Transverse colon (tissue), 4 donors: ENCODE measurements at regions not wholly inside any gene's neighbourhood (a gene's known extent, or its start where the extent isn't known, plus 50 kb on each side); places are given as distances from the start of the nearest gene placed in this dataset.

ENCODE experiments used
- DNase-seq: peaks from one replicate; pipeline ENCODE4 v3.0.0-alpha.2; 2019
- H3K27ac ChIP-seq, 4 donors: fragments of 200-600 bp; sonication (generic); 2 replicates each; pipeline ENCODE4 v1.5.1; 2016 to 2018; ENCODE audit warnings: inconsistent platforms in 4 of 4
- H3K27me3 ChIP-seq: fragments of 200-600 bp; sonication (generic); 2 replicates; pipeline ENCODE4 v1.5.1; 2017; ENCODE audit warnings: inconsistent platforms
- H3K36me3 ChIP-seq, 4 donors: fragments of 200-600 bp; sonication (generic); 2 replicates each; pipeline ENCODE4 v1.5.1; 2017 to 2019; ENCODE audit warnings: inconsistent platforms in 4 of 4
- H3K4me1 ChIP-seq, 4 donors: fragments of 200-600 bp; sonication (generic); 2 replicates each; pipeline ENCODE4 v1.5.1; 2017 to 2020; ENCODE audit warnings: inconsistent platforms in 4 of 4
- H3K4me3 ChIP-seq, 4 donors: fragments of 200-600 bp; sonication (generic); 1 replicate in 1 of 4; 2 replicates in 3 of 4; pipeline versions ENCODE4 v1.5.1 to v1.6.1; 2017 to 2019; ENCODE audit warnings: inconsistent platforms in 4 of 4
- H3K9me3 ChIP-seq, 2 donors: fragments of 200-600 bp; sonication (generic); 2 replicates each; pipeline ENCODE4 v1.5.1; 2017 to 2019; ENCODE audit warnings: inconsistent platforms in 2 of 2
- EP300 ChIP-seq: sonication (generic); formaldehyde crosslinking; IDR thresholded peaks from one replicate; pipeline ENCODE4 v1.6.1; 2017; ENCODE audit warnings: antibody characterized with exemption, low read depth
- POLR2A ChIP-seq: fragments of 450-650 bp; IDR thresholded peaks from one replicate; pipeline ENCODE4 v1.6.1; 2016; ENCODE audit warnings: antibody characterized with exemption, mild to moderate bottlenecking, moderate library complexity
- POLR2AphosphoS5 ChIP-seq, 3 donors: sonication (generic); formaldehyde crosslinking; IDR thresholded peaks; one replicate each; pipeline ENCODE4 v1.6.1; 2016; ENCODE audit warnings: antibody characterized with exemption in 3 of 3
- WGBS, 2 donors: methylation state at CpG; one replicate each; pipeline ENCODE4 v1.1.5; 2018; ENCODE audit warnings: low coverage in 1 of 2; 5-methylcytosine and 5-hydroxymethylcytosine counted together
- in situ Hi-C, 4 donors: fragments of 200-750 bp; cut with MboI; loops; one replicate each; pipeline versions ENCODE4 v1.15.0 to v1.15.1; 2017; ENCODE audit warnings: low sequenced_read_pairs in 3 of 4, low pct_ligation_motif_present in 1 of 4, low pct_unique_long_range_greater_than_20kb in 1 of 4
- intact Hi-C: fragments of 100-400 bp; cut with DNase I; formaldehyde crosslinking; loops from one replicate; pipeline ENCODE4 v1.15.1; 2023; ENCODE audit warnings: low total_unique reads
- TF ChIP-seq, protein P1 (sequence below), 5 experiments: fragments of 200-600 bp in 3 of 5; fragments of 450-650 bp in 2 of 5; sonication (generic) in 3 of 5; IDR thresholded peaks; 1 replicate in 2 of 5; 2 replicates in 3 of 5; pipeline ENCODE4 v1.5.1; 2016 to 2017; ENCODE audit warnings: antibody characterized with exemption in 5 of 5, inconsistent platforms in 3 of 5, mild to moderate bottlenecking in 2 of 5, moderate library complexity in 1 of 5

DNA sequence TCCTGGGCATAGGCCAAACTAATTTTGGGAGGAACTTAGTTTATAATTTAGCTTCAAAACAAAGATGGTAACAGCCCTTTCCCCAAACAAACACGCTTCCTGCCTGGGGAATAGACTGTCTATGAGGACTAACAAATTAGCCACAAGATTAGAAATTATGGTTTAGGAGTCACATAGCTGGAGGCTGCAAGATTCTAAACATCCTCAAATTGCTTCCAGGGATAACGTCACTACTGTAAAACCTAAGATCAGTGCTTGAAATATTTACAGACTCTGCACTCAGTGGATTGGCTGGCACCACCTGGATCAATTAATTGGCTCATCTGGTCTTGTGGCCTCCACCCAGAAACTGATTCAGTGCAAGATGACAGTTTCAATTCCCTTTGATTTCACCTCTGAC is 118.0 kb upstream of the TACR1 start:
- in situ Hi-C loops (no loop called here), intact Hi-C loops (no loop called here)
- Histone ChIP-seq H3K36me3 (no peaks in the 10 kb centered on the region), H3K9me3 (no peaks in the 10 kb centered on the region), H3K27ac (no peak overlapping the region), H3K27me3 (no peaks in the 10 kb centered on the region), H3K4me1 (no peaks in the 10 kb centered on the region), H3K4me3 (no peak overlapping the region)
- TF ChIP-seq EP300 (no peak), POLR2A (no peak), POLR2AphosphoS5 (IDR thresholded peaks at IDR 0.05) (no peak)
- TF ChIP-seq, protein P1, sequence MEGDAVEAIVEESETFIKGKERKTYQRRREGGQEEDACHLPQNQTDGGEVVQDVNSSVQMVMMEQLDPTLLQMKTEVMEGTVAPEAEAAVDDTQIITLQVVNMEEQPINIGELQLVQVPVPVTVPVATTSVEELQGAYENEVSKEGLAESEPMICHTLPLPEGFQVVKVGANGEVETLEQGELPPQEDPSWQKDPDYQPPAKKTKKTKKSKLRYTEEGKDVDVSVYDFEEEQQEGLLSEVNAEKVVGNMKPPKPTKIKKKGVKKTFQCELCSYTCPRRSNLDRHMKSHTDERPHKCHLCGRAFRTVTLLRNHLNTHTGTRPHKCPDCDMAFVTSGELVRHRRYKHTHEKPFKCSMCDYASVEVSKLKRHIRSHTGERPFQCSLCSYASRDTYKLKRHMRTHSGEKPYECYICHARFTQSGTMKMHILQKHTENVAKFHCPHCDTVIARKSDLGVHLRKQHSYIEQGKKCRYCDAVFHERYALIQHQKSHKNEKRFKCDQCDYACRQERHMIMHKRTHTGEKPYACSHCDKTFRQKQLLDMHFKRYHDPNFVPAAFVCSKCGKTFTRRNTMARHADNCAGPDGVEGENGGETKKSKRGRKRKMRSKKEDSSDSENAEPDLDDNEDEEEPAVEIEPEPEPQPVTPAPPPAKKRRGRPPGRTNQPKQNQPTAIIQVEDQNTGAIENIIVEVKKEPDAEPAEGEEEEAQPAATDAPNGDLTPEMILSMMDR (IDR thresholded peaks at IDR 0.05): no peak
- 49 to 80% methylated on average over 1 to 2 of the region's 2 CpGs for WGBS, 2 donors
- DNase-seq: no peak

DNA sequence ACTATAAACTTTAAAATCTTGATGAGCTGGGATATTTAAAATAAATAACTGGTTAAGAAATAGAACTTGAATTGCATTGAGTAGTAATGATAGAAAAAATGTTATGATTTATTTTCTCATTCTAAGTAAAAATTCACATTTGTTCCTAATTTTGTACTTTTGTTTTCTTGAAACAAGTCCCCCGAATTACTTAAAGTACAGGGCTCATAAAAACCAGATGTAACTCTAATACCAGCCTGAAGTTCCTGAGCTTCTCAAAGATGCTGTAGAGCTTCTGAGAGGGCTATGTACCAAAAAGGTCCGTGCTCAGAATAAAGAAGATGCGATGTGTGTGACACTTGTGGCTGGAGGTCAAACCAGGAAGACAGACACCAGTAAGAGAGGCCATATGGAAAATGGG is 116.1 kb upstream of the TACR1 start:
- Histone ChIP-seq H3K27ac (no peak overlapping the region), H3K4me1 (no peaks in the 10 kb centered on the region), H3K4me3 (no peak overlapping the region), H3K27me3 (no peaks in the 10 kb centered on the region), H3K36me3 (no peaks in the 10 kb centered on the region), H3K9me3 (no peaks in the 10 kb centered on the region)
- intact Hi-C loops: no loop called here
- DNase-seq: no peak
- in situ Hi-C loops: no loop called here
- no peak for TF ChIP-seq POLR2A
- WGBS, 2 donors: 55 to 84% methylated on average over 2 to 3 of the region's 3 CpGs

DNA sequence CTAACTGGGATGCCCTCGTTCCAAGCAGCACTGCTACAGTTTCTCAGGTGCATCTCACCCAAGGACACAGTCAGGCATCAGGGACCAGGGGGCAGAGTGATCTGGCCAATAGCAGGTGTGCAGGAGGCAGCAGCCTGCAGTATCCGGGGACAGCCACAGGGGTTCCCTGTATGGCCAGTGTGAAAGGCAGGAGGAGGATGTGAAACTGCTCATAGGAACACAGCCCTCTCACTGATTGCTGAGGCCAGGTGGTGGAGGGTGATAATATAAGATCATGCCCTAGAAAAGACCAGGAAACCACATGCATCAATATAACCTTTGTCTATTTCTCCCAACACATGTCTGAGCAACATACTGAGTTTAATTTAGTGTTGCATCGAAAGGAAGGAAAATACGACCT is 112.7 kb upstream of the TACR1 start:
- in situ Hi-C loops (no loop called here), intact Hi-C loops (no loop called here)
- no peaks in the 10 kb centered on the region for H3K4me1 ChIP-seq
- DNase-seq: peak; percentile 22
- H3K4me3 ChIP-seq: no peak overlapping the region
- H3K27ac ChIP-seq: no peak overlapping the region
- H3K36me3 ChIP-seq: no peaks in the 10 kb centered on the region
- H3K9me3 ChIP-seq: no peaks in the 10 kb centered on the region
- WGBS, 2 donors: 52 to 77% methylated on average over 2 to 4 of the region's 4 CpGs
- H3K27me3 ChIP-seq: no peaks in the 10 kb centered on the region
- TF ChIP-seq EP300: no peak
- TF ChIP-seq POLR2A: no peak
- TF ChIP-seq, protein P1 (IDR thresholded peaks at IDR 0.05): no peak
- no peak for TF ChIP-seq POLR2AphosphoS5 (IDR thresholded peaks at IDR 0.05)

DNA sequence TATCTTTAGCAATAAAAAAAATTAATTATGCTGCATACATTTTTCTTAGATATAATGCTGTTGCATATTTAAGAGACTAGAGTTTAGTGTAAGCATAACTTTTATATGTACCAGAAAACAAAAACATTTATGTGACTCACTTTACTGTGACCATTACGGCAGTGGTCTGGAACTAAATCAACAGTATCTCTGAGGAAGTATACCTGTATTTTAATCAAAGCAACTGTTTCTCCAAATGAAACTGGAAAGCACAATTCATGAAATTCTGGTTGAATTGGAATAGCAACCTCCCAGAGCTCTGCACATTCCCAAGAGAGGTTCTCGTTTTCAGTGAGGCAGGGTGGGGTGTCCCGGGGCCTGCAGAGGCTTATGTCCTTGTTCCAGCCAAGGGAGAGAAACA is 112.2 kb upstream of the TACR1 start:
- H3K4me3 ChIP-seq: no peak overlapping the region
- no peaks in the 10 kb centered on the region for H3K9me3 ChIP-seq
- no peak for DNase-seq
- intact Hi-C loops (no loop called here), in situ Hi-C loops (no loop called here)
- H3K27ac ChIP-seq: no peak overlapping the region
- 64 to 70% methylated on average over 1 to 3 of the region's 3 CpGs for WGBS, 2 donors
- TF ChIP-seq EP300: no peak
- no peak for TF ChIP-seq POLR2A
- TF ChIP-seq POLR2AphosphoS5 (IDR thresholded peaks at IDR 0.05): no peak
- TF ChIP-seq, protein P1 (IDR thresholded peaks at IDR 0.05): no peak
- H3K27me3 ChIP-seq: no peaks in the 10 kb centered on the region
- no peaks in the 10 kb centered on the region for H3K4me1 ChIP-seq
- H3K36me3 ChIP-seq: no peaks in the 10 kb centered on the region

DNA sequence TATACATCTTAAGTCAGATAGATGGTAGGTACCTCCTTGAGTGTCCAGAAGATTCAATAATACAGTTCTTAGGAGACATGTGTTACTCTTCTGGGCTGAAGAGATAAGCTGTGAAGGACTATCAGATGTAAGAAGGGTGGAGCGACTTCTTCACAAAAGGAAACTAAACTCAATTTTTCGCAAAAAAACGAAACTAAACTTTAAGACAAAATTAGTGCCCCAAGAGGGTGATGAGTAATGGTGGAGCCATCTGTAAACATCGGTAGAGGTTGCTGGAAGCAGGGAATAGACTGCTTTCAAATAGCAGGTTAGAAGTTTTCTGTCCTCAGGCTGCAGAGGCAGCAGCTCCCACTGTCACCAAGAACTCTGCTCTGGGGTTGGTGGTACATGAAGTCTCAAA is 111.6 kb upstream of the TACR1 start:
- in situ Hi-C loops: no loop called here
- WGBS, 2 donors: 70 to 71% methylated on average over 4 of the region's 4 CpGs
- no peak for DNase-seq
- no peaks in the 10 kb centered on the region for H3K4me1 ChIP-seq
- H3K9me3 ChIP-seq: no peaks in the 10 kb centered on the region
- no peaks in the 10 kb centered on the region for H3K27me3 ChIP-seq
- no peak for TF ChIP-seq POLR2AphosphoS5 (IDR thresholded peaks at IDR 0.05)
- TF ChIP-seq, protein P1 (IDR thresholded peaks at IDR 0.05): no peak
- no peak for TF ChIP-seq EP300
- no peak for TF ChIP-seq POLR2A
- no peak overlapping the region for H3K27ac ChIP-seq
- no peak overlapping the region for H3K4me3 ChIP-seq
- intact Hi-C loops: no loop called here
- no peaks in the 10 kb centered on the region for H3K36me3 ChIP-seq
